DOHH2 (cell line): ENCODE measurements at regions not wholly inside any gene's neighbourhood (a gene's known extent, or its start where the extent isn't known, plus 50 kb on each side); places are given as distances from the start of the nearest gene placed in this dataset.

Experiments used
- H3F3A ChIP-seq: fragments of 200-600 bp; sonication (generic), shearing (Covaris generic); 2 replicates; pipeline ENCODE4 v1.6.0; 2016; ENCODE audit warnings: antibody characterized with exemption, mild to moderate bottlenecking; ENCODE audit not compliant: control insufficient read depth, insufficient read depth
- H3K27ac ChIP-seq: fragments of 200-600 bp; sonication (generic); 2 replicates; pipeline ENCODE4 v1.5.1; 2014; ENCODE audit warnings: low read depth, mild to moderate bottlenecking, low read length, moderate library complexity
- H3K27me3 ChIP-seq: fragments of 200-600 bp; sonication (generic); 2 replicates; pipeline ENCODE4 v1.6.1; 2014; ENCODE audit warnings: mild to moderate bottlenecking, low read length, mixed read lengths; ENCODE audit not compliant: control insufficient read depth
- H3K36me3 ChIP-seq: fragments of 200-600 bp; sonication (generic); 2 replicates; pipeline ENCODE4 v1.6.1; 2014; ENCODE audit warnings: mild to moderate bottlenecking, low read length, moderate library complexity, mixed read lengths; ENCODE audit not compliant: control insufficient read depth
- H3K4me1 ChIP-seq: fragments of 200-600 bp; sonication (generic); 2 replicates; pipeline ENCODE4 v1.6.1; 2014; ENCODE audit warnings: mild to moderate bottlenecking, low read length, mixed read lengths; ENCODE audit not compliant: control insufficient read depth
- H3K4me2 ChIP-seq: fragments of 200-600 bp; sonication (generic); 2 replicates; pipeline ENCODE4 v1.6.0; 2014; ENCODE audit warnings: mild to moderate bottlenecking, low read length, moderate library complexity
- H3K4me3 ChIP-seq: fragments of 200-600 bp; sonication (generic); 2 replicates; pipeline ENCODE4 v1.5.1; 2014; ENCODE audit warnings: mild to moderate bottlenecking, low read length, mixed read lengths
- H3K79me2 ChIP-seq: fragments of 200-600 bp; sonication (generic); 2 replicates; pipeline ENCODE4 v1.6.1; 2014; ENCODE audit warnings: mild to moderate bottlenecking, low read length, mixed read lengths; ENCODE audit not compliant: control insufficient read depth
- H3K9me2 ChIP-seq: fragments of 200-600 bp; sonication (generic); replicated peaks from 2 replicates; pipeline ENCODE4 v1.6.1; 2014; ENCODE audit warnings: mild to moderate bottlenecking, low read length, mixed read lengths; ENCODE audit not compliant: control insufficient read depth
- H3K9me3 ChIP-seq: fragments of 200-600 bp; sonication (generic); 2 replicates; pipeline ENCODE4 v1.6.1; 2014; ENCODE audit warnings: antibody characterized with exemption, low read length, mixed read lengths; ENCODE audit not compliant: control insufficient read depth, insufficient read depth
- H4K20me1 ChIP-seq: fragments of 200-600 bp; sonication (generic); 2 replicates; pipeline ENCODE4 v1.6.0; 2014; ENCODE audit warnings: low read depth, mild to moderate bottlenecking, antibody characterized with exemption, low read length, moderate library complexity; ENCODE audit not compliant: control insufficient read depth, insufficient read depth
- EZH2phosphoT487 ChIP-seq: fragments of 200-600 bp; sonication (generic); IDR thresholded peaks from 2 replicates; pipeline ENCODE4 v1.6.1; 2017; ENCODE audit warnings: borderline replicate concordance, mild to moderate bottlenecking, antibody characterized with exemption, low read length, moderate library complexity, mixed read lengths
- TF ChIP-seq, protein P1 (sequence below): fragments of 200-600 bp; sonication (generic); IDR thresholded peaks from one replicate; pipeline ENCODE4 v1.5.1; 2014; ENCODE audit warnings: antibody characterized with exemption, mild to moderate bottlenecking, low read depth, low read length; ENCODE audit not compliant: poor library complexity, severe bottlenecking

DNA sequence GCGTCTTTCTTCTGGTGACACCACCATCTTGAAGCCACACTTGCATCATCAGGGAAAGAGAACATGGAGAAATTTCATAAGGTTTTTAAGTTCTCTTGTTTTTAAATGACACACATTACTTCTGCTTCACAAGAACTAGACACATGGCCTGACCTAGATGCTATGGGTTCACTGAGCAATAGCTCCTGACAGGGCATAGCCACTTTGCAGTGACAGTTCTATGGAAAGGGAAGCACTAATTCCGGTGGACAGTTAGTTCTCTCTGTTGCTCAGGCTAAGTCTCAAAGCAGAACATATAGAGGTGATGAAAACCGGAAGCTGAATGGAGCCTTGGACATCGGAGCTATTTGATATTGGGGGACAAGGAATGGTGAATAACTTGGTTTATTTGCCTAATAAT, 940.1 kb upstream of the WWC1 start:
- Histone ChIP-seq H3K9me3 (no peaks in the 10 kb centered on the region), H4K20me1 (no peaks in the 10 kb centered on the region), H3K79me2 (no peaks in the 10 kb centered on the region), H3K36me3 (no peaks in the 10 kb centered on the region), H3K27ac (no peak overlapping the region), H3K9me2 (no peaks in the 10 kb centered on the region), H3K4me1 (no peaks in the 10 kb centered on the region), H3K4me3 (no peak overlapping the region), H3F3A (no peaks in the 10 kb centered on the region), H3K4me2 (no peak overlapping the region), H3K27me3 (no peaks in the 10 kb centered on the region)
- TF ChIP-seq EZH2phosphoT487 = no peak
- TF ChIP-seq, protein P1, sequence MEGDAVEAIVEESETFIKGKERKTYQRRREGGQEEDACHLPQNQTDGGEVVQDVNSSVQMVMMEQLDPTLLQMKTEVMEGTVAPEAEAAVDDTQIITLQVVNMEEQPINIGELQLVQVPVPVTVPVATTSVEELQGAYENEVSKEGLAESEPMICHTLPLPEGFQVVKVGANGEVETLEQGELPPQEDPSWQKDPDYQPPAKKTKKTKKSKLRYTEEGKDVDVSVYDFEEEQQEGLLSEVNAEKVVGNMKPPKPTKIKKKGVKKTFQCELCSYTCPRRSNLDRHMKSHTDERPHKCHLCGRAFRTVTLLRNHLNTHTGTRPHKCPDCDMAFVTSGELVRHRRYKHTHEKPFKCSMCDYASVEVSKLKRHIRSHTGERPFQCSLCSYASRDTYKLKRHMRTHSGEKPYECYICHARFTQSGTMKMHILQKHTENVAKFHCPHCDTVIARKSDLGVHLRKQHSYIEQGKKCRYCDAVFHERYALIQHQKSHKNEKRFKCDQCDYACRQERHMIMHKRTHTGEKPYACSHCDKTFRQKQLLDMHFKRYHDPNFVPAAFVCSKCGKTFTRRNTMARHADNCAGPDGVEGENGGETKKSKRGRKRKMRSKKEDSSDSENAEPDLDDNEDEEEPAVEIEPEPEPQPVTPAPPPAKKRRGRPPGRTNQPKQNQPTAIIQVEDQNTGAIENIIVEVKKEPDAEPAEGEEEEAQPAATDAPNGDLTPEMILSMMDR = no peak

- Histone ChIP-seq H3F3A (no peaks in the 10 kb centered on the region), H3K4me2 (no peak overlapping the region), H4K20me1 (no peaks in the 10 kb centered on the region), H3K27me3 (no peaks in the 10 kb centered on the region), H3K4me3 (no peak overlapping the region), H3K36me3 (no peaks in the 10 kb centered on the region), H3K79me2 (no peaks in the 10 kb centered on the region), H3K9me2 (no peaks in the 10 kb centered on the region), H3K4me1 (no peaks in the 10 kb centered on the region), H3K27ac (no peak overlapping the region), H3K9me3 (no peaks in the 10 kb centered on the region)
- TF ChIP-seq EZH2phosphoT487 = no peak
Measured at GRCh38 chr5:167352801-167353200, 938.6 kb upstream of the WWC1 start.

GRCh38 chr5:167355346-167355745, 936.1 kb upstream of the WWC1 start:
- H3K4me3 ChIP-seq = no peak overlapping the region
- H3K4me2 ChIP-seq = no peak overlapping the region
- H3K36me3 ChIP-seq = no peaks in the 10 kb centered on the region
- H3K9me3 ChIP-seq = no peaks in the 10 kb centered on the region
- H4K20me1 ChIP-seq = no peaks in the 10 kb centered on the region
- H3K4me1 ChIP-seq = no peaks in the 10 kb centered on the region
- H3K27me3 ChIP-seq = no peaks in the 10 kb centered on the region
- no peaks in the 10 kb centered on the region for H3K9me2 ChIP-seq
- H3K27ac ChIP-seq = no peak overlapping the region
- H3K79me2 ChIP-seq = no peaks in the 10 kb centered on the region
- TF ChIP-seq, protein P1 = no peak
- TF ChIP-seq EZH2phosphoT487 = no peak
- H3F3A ChIP-seq = no peaks in the 10 kb centered on the region

DNA sequence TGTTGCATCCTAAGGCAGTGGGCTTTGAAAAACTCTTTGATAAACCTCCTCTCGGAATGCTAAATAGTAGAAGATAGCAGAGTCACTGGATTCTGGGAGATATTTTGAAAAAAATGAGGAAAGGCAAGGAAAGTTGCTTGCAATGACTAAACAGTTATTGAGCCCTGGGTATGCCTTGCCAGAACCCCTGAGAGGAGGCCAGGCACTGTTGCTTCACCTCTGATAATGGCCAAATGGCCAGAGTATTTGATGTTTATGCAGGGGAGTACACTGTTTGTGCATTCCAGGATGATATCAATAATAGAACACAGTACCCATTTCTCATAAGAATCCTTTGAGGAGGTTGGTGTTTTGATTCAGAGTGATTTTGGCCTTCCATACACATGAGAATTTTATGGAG, 935.1 kb upstream of the WWC1 start:
- Histone ChIP-seq H3K27me3 (no peaks in the 10 kb centered on the region), H3K27ac (no peak overlapping the region), H3K79me2 (no peaks in the 10 kb centered on the region), H3K4me3 (no peak overlapping the region), H4K20me1 (no peaks in the 10 kb centered on the region), H3F3A (no peaks in the 10 kb centered on the region), H3K9me2 (no peaks in the 10 kb centered on the region), H3K9me3 (no peaks in the 10 kb centered on the region), H3K36me3 (no peaks in the 10 kb centered on the region), H3K4me1 (no peaks in the 10 kb centered on the region), H3K4me2 (no peak overlapping the region)
- TF ChIP-seq, protein P1 = no peak
- no peak for TF ChIP-seq EZH2phosphoT487
